OCI-LY3 (cell line): ENCODE measurements at regions not wholly inside any gene's neighbourhood (a gene's known extent, or its start where the extent isn't known, plus 50 kb on each side); places are given as distances from the start of the nearest gene placed in this dataset.

ENCODE experiments used
- H2AFZ ChIP-seq: fragments of 200-600, 300-600 bp; shearing (Covaris generic); 2 replicates; pipeline ENCODE4 v1.6.0; 2014; ENCODE audit warnings: antibody characterized with exemption, low read depth, low read length
- H3K27ac ChIP-seq: fragments of 200-600, 300-600 bp; sonication (generic); 2 replicates; pipeline ENCODE4 v1.5.1; 2014; ENCODE audit warnings: mild to moderate bottlenecking, low read length, moderate library complexity, mixed read lengths
- H3K27me3 ChIP-seq: fragments of 200-600, 300-600 bp; sonication (generic); 2 replicates; pipeline ENCODE4 v1.6.1; 2014; ENCODE audit warnings: low read depth, low read length, mixed read lengths
- H3K36me3 ChIP-seq: fragments of 200-600, 300-600 bp; sonication (generic); replicated peaks from 2 replicates; pipeline ENCODE3; 2014; ENCODE audit warnings: low read depth, low read length, mixed read lengths
- H3K4me1 ChIP-seq: fragments of 300-600, 200-600 bp; sonication (generic); 2 replicates; pipeline ENCODE4 v1.6.1; 2014; ENCODE audit warnings: low read length, mixed read lengths
- H3K4me2 ChIP-seq: fragments of 200-600, 300-600 bp; sonication (generic); 2 replicates; pipeline ENCODE4 v1.6.1; 2014; ENCODE audit warnings: low read length, mixed read lengths
- H3K4me3 ChIP-seq: fragments of 300-600, 200-600 bp; sonication (generic); 2 replicates; pipeline ENCODE4 v1.5.1; 2014; ENCODE audit warnings: antibody characterized with exemption, mild to moderate bottlenecking, low read length, moderate library complexity
- H3K79me2 ChIP-seq: fragments of 300-600, 200-600 bp; shearing (Covaris generic); 2 replicates; pipeline ENCODE4 v1.6.1; 2014; ENCODE audit warnings: mild to moderate bottlenecking, low read length, mixed read lengths
- H3K9ac ChIP-seq: fragments of 300-600, 200-600 bp; shearing (Covaris generic); 2 replicates; pipeline ENCODE4 v1.6.0; 2014; ENCODE audit warnings: mild to moderate bottlenecking, low read length, moderate library complexity
- H3K9me3 ChIP-seq: fragments of 200-600, 300-600 bp; shearing (Covaris generic); 2 replicates; pipeline ENCODE4 v1.6.1; 2014; ENCODE audit warnings: low read length, mixed read lengths; ENCODE audit not compliant: insufficient read depth
- H4K20me1 ChIP-seq: fragments of 200-600, 300-600 bp; sonication (generic); 2 replicates; pipeline ENCODE4 v1.6.1; 2016; ENCODE audit warnings: low read length, mixed read lengths; ENCODE audit not compliant: insufficient read depth
- CTCF ChIP-seq: fragments of 200-600, 300-600 bp; sonication (generic); IDR thresholded peaks from 2 replicates; pipeline ENCODE4 v1.5.1; 2014; ENCODE audit warnings: antibody characterized with exemption, low read length, low read depth
- EZH2phosphoT487 ChIP-seq: fragments of 200-600 bp; shearing (Covaris generic); IDR thresholded peaks from 2 replicates; pipeline ENCODE4 v1.6.1; 2018; ENCODE audit warnings: antibody characterized with exemption, mixed run types, low read depth

- no peaks in the 10 kb centered on the region for H3K9me3 ChIP-seq
- TF ChIP-seq CTCF (no peak), EZH2phosphoT487 (no peak)
- no peak overlapping the region for H3K9ac ChIP-seq
- no peaks in the 10 kb centered on the region for H3K36me3 ChIP-seq
- H3K4me1 ChIP-seq: 0 out of 2 replicates have a peak, but pooled peaks cover 2% of the 10 kb centered on the region
- H2AFZ ChIP-seq: no peak overlapping the region
- H3K4me3 ChIP-seq: no peak overlapping the region
- H3K27ac ChIP-seq: no peak overlapping the region
- H3K79me2 ChIP-seq: no peaks in the 10 kb centered on the region
- no peaks in the 10 kb centered on the region for H4K20me1 ChIP-seq
- H3K4me2 ChIP-seq: no peak overlapping the region
- no peaks in the 10 kb centered on the region for H3K27me3 ChIP-seq
Measured at GRCh38 chr21:31403596-31404333, 59.7 kb upstream of the TIAM1 start.

DNA sequence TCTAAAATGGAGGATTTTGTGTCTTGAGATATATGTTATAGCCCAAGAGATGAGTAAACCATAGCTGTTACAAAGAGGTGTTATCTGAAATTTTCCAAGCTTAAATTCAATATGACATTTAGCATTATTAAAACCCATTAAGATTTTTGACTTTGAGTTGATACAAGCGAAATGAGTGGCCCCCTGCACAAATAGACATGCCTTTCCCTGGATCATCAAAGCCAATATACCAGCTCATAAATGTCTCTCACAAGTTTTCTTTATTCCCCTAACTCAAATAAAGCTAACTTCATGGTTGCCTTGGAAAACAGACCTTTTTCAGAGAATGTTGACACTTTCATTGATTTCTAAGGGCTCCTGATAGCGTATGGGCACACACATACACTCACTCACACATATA, 55.5 kb upstream of the TIAM1 start:
- TF ChIP-seq EZH2phosphoT487 (no peak), CTCF (no peak)
- no peaks in the 10 kb centered on the region for H4K20me1 ChIP-seq
- no peak overlapping the region for H3K27ac ChIP-seq
- H3K9me3 ChIP-seq: no peaks in the 10 kb centered on the region
- H3K36me3 ChIP-seq: no peaks in the 10 kb centered on the region
- no peak overlapping the region for H3K9ac ChIP-seq
- H3K4me1 ChIP-seq: 0 out of 2 replicates have a peak, but pooled peaks cover 2% of the 10 kb centered on the region
- H2AFZ ChIP-seq: no peak overlapping the region
- no peaks in the 10 kb centered on the region for H3K79me2 ChIP-seq
- no peak overlapping the region for H3K4me2 ChIP-seq
- no peaks in the 10 kb centered on the region for H3K27me3 ChIP-seq
- no peak overlapping the region for H3K4me3 ChIP-seq

- Histone ChIP-seq H3K9ac (no peak overlapping the region), H4K20me1 (no peaks in the 10 kb centered on the region), H3K4me2 (no peak overlapping the region), H2AFZ (no peak overlapping the region), H3K9me3 (no peaks in the 10 kb centered on the region), H3K4me3 (no peak overlapping the region), H3K27me3 (no peaks in the 10 kb centered on the region), H3K27ac (no peak overlapping the region), H3K36me3 (no peaks in the 10 kb centered on the region), H3K4me1 (0 out of 2 replicates have a peak, but pooled peaks cover 2% of the 10 kb centered on the region), H3K79me2 (no peaks in the 10 kb centered on the region)
- TF ChIP-seq CTCF: no peak
- TF ChIP-seq EZH2phosphoT487: no peak
Measured at GRCh38 chr21:31398574-31398973, 54.5 kb upstream of the TIAM1 start.

- Histone ChIP-seq H3K4me3 (no peak overlapping the region), H3K27ac (no peak overlapping the region), H2AFZ (no peak overlapping the region), H3K27me3 (no peaks in the 10 kb centered on the region), H3K36me3 (no peaks in the 10 kb centered on the region), H3K79me2 (no peaks in the 10 kb centered on the region), H4K20me1 (no peaks in the 10 kb centered on the region), H3K4me2 (no peak overlapping the region), H3K9ac (no peak overlapping the region), H3K9me3 (no peaks in the 10 kb centered on the region), H3K4me1 (0 out of 2 replicates have a peak, but pooled peaks cover 2% of the 10 kb centered on the region)
- TF ChIP-seq CTCF (no peak), EZH2phosphoT487 (no peak)
Measured at GRCh38 chr21:31397939-31398338, 53.9 kb upstream of the TIAM1 start.
